ENCODE measurements at regions not wholly inside any gene's neighbourhood (a gene's known extent, or its start where the extent isn't known, plus 50 kb on each side); places are given as distances from the start of the nearest gene placed in this dataset.

- no peak for DNase-seq (ENCODE audit: low read depth in 2 of 2)
Measured at GRCh38 chr15:87167706-87168105, 1088.0 kb downstream of the AGBL1 start.

DNA sequence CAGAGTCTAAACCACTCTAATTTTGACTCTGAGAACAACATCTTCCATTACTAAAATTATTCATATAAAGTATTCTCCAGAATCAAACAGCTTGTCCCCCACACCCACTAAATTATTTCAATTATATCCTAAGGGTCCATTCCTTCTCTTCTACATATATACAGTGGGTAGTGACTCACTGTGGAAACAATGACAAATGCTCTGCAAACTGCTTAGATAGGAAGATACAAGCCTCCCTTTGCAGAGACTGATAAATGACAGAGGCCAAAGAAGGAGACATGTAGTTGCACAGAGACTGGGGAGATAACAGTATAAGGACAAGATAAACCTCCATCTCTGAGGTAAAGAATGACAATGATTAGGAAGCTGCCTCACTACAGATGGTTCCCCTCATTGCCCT is 1087.4 kb downstream of the AGBL1 start:
- DNase-seq (ENCODE audit: low read depth in 2 of 2): no peak

GRCh38 chr15:87155771-87156170 is 1076.1 kb downstream of the AGBL1 start:
- peak in 1 of 2 experiments; percentile 7 for DNase-seq (ENCODE audit: low read depth in 2 of 2)

DNA sequence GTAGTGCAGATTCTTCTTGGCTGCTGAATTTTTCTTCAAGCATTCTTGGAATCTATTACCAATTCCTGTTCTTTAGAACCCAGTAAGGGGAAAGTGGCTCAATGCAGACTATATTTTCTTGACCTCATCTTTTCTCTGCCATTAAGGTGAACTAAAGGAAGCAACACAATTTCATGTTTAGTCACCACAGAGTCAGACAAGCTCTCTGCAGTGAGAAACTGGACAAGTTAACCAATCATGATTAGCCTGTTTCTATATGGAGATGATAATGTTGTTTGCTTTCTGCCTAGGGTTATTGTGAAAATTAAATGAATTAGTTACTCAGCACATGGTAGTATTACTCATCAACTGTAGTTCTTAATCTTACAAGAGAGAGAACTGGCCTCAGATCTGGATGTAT is 1075.1 kb downstream of the AGBL1 start:
- peak; percentile 69 for DNase-seq (ENCODE audit: low read depth in 2 of 2)

GRCh38 chr15:87151202-87151748 is 1071.6 kb downstream of the AGBL1 start:
- no peak for DNase-seq (ENCODE audit: low read depth in 2 of 2)

DNA sequence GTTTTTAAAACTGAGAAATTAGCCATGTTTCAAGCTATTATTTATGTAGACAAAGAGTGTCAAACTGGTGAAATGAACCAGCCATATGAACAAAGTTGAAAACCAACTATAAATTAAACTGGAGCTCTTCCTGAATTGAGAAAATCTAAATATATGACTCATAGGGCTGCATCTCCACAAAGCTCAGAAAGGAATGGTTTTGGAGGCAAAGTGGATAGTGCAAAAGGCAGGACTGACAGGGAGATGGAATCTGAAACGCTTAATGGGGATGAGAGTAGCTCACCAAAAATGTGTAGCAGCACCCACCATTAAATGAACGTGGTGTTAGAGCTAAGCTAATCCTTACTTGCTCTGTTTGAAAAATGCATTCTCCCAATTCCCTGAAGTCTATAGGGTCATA is 1066.0 kb downstream of the AGBL1 start:
- peak; percentile 32 to 33 for DNase-seq (ENCODE audit: low read depth in 2 of 2)

DNA sequence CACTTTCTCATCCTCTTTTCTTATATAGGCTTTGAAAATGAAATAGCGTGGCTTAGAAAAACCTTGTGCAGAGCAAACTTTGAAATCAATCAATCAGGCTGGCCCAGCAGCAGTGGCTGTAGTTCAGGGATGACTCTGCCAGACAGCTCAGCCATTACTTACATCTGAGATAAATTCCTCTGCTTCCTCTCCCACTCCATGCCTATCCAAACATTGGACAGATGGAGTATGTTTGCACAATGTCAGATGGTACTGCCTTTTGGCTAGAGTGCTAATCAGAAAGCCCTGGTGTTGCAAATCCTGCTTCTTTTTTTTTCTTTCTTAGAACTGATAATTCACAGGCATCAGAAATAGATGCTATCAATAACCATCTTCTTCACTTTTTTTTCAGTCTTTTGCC is 1065.1 kb downstream of the AGBL1 start:
- no peak for DNase-seq (ENCODE audit: low read depth in 2 of 2)

DNA sequence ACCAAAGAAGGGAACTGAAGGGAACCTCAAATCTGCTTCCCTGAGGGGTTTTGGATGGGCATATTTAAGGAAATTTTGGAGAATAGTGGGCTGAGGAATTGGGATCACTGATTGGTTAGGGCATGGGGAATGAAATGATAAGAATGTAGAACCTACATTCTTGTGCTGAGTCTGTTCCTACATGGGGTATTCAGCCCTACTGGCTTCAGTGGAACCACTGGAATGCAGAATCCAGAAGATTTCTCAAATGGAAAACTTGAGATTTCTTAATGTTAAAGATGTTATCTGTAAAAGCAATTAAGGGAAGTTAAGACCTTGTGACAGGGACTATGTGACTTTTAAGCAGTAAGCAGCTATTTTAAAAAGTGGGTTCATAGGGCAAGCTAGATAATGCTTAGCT is 1062.4 kb downstream of the AGBL1 start:
- DNase-seq (ENCODE audit: low read depth in 2 of 2): no peak

DNA sequence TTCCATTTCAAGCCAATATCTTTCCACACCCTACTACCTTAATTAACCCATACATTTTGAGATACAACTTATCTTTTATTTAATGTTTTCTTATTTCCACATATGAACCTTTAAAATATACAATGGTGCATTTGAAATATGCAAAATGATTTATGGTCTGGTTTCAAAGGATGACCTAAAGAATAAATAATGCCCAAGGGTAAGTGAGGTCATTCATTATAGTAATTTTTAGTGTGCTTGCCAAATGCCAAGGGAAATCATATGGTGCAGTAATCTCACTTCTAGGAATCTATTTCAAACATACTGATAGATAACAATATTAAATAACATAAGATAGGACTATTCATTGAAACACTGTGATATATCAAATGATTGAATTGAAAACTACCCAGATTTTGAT is 1055.4 kb downstream of the AGBL1 start:
- DNase-seq (ENCODE audit: low read depth in 2 of 2): no peak

GRCh38 chr15:87133704-87134103 is 1054.0 kb downstream of the AGBL1 start:
- no peak for DNase-seq (ENCODE audit: low read depth in 2 of 2)

DNA sequence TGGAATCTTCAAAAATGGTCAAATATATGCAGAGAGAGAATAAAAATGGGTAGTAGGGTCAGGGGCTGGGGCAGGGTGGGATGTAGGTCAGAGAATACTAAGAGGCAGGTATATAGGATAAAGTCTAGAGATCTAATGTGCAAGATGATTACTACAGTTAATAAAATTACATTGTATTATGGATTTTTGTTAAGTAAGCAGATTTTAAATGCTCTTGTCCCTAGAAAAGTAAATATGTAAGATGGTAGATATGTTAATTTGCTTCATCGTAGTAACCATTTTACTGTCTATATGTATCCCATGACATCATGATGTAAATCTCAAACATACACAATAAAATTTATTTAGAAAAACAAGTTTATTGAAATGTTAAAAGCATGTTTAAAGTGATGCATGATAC is 1051.4 kb downstream of the AGBL1 start:
- no peak for DNase-seq (ENCODE audit: low read depth in 2 of 2)

- DNase-seq (ENCODE audit: low read depth in 2 of 2): no peak
Measured at GRCh38 chr15:87129916-87130315, 1050.2 kb downstream of the AGBL1 start.

GRCh38 chr15:87123676-87124382 is 1044.2 kb downstream of the AGBL1 start:
- DNase-seq (ENCODE audit: low read depth in 2 of 2): no peak

GRCh38 chr15:87121336-87121735 is 1041.7 kb downstream of the AGBL1 start:
- DNase-seq (ENCODE audit: low read depth in 2 of 2): no peak

DNA sequence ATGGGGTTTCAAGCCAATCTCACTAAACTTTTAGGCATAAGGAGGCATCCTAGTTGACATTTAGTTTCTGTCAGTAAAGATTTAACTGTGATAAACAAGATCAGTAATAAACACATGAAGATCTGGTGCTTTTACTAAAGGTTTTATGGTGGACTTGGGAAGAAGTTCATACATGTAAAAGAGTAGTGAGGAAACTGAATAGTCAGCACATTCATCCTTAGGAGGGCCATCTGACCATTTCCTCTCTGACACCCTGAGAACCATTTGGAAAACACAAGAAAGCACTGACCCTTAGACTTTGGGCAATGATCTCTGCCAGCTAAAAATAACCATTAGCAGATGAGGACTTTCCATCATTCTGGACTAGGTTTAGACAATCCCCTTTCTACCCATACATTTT is 1040.9 kb downstream of the AGBL1 start:
- DNase-seq (ENCODE audit: low read depth in 2 of 2): no peak

GRCh38 chr15:87118846-87119245 is 1039.2 kb downstream of the AGBL1 start:
- no peak for DNase-seq (ENCODE audit: low read depth in 2 of 2)

DNA sequence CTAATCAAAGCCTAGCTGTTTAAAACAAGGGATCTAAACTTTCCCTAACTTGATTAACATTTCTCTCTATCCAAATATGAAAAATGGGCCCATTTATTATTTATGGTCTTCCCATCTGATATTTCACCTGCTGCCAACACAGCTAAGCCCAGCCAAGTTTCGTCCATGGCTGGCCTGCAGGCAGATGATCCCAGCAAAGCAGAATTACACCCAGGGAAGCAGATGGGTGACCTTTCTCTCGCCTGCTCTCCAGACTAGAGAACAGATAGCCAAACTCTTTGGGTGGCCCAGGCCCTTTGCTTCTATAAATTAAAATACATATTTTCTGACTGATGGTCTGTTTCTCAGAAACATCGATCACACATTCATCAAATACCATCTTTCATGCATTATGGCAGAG is 1038.8 kb downstream of the AGBL1 start:
- DNase-seq (ENCODE audit: low read depth in 2 of 2): no peak

- no peak for DNase-seq (ENCODE audit: low read depth in 2 of 2)
Measured at GRCh38 chr15:87115795-87116194, 1036.1 kb downstream of the AGBL1 start.

- no peak for DNase-seq (ENCODE audit: low read depth in 2 of 2)
Measured at GRCh38 chr15:87099916-87100315, 1020.2 kb downstream of the AGBL1 start.

GRCh38 chr15:87089551-87089950 is 1009.9 kb downstream of the AGBL1 start:
- DNase-seq (ENCODE audit: low read depth in 2 of 2): no peak

- no peak for DNase-seq (ENCODE audit: low read depth in 2 of 2)
Measured at GRCh38 chr15:87083201-87083600, 1003.5 kb downstream of the AGBL1 start.

DNA sequence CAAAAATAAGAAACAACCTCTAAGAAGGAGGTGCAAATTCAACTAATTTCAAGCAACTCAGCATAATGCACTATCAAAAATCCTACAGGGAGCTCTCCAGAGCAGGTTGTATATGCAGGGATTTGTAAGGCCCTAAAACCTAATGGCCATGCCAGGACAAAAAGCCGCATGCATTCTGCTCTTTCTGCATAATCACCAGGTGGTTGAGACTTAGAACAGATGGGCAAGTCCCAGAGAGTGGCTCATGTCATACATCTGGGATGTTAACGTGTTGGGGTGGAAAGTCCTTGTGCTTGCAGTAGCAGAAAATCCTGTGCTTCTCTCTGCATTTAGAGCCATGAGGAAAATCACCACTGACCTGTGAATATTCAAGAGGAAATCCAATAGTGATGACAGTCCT is 1002.9 kb downstream of the AGBL1 start:
- DNase-seq (ENCODE audit: low read depth in 2 of 2): no peak

DNA sequence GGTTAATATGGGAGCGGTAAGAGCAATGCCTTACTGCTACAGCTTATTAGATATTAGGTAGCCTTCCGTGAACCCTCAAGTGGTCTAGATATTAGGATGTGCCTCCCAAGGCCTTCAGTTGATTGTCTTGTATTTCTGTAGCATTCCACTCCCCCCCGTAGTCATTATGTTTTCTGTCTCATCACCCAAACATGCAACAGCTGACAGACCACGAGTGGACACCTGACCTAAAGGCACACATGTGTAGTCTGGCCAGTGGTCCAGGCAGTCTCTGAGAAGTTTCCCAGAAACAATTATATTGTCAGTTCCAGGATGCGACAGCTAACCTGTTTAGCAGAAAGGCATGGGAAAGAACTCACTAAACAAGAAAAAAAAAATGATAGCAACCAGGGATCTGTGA is 1000.9 kb downstream of the AGBL1 start:
- DNase-seq (ENCODE audit: low read depth in 2 of 2): no peak

All from fibroblast of skin of left biceps (primary cell).